Neuronal stem cell (in vitro differentiated cells): ENCODE measurements at regions not wholly inside any gene's neighbourhood (a gene's known extent, or its start where the extent isn't known, plus 50 kb on each side); places are given as distances from the start of the nearest gene placed in this dataset.
A peak's percentile ranks its signal among the peaks of the same experiment; 100 is the strongest.

Source experiments
- DNase-seq: peaks from one replicate; pipeline ENCODE4 v3.0.0-alpha.2; 2013; ENCODE audit warnings: low spot score
- H2AFZ ChIP-seq: one replicate; pipeline ENCODE4 v1.6.1; 2013; ENCODE audit warnings: mild to moderate bottlenecking, low read length, inconsistent platforms
- H2AK5ac ChIP-seq: 2 replicates; pipeline ENCODE4 v1.6.1; 2013; ENCODE audit warnings: low read depth, mild to moderate bottlenecking, inconsistent platforms, low read length, moderate library complexity, mixed read lengths
- H2BK120ac ChIP-seq: 2 replicates; pipeline ENCODE4 v1.6.1; 2013; ENCODE audit warnings: low read depth, mild to moderate bottlenecking, inconsistent platforms, low read length, moderate library complexity, mixed read lengths
- H2BK12ac ChIP-seq: one replicate; pipeline ENCODE4 v1.6.1; 2013; ENCODE audit warnings: low read length, inconsistent platforms
- H2BK15ac ChIP-seq: 2 replicates; pipeline ENCODE4 v1.6.1; 2013; ENCODE audit warnings: mild to moderate bottlenecking, low read length, inconsistent platforms, mixed read lengths
- H2BK5ac ChIP-seq: one replicate; pipeline ENCODE4 v1.6.1; 2013; ENCODE audit warnings: inconsistent platforms, mild to moderate bottlenecking, low read length, moderate library complexity
- H3K14ac ChIP-seq: one replicate; pipeline ENCODE4 v1.6.1; 2013; ENCODE audit warnings: low read length, inconsistent platforms
- H3K18ac ChIP-seq: 2 replicates; pipeline ENCODE4 v1.6.1; 2013; ENCODE audit warnings: low read length, inconsistent platforms
- H3K23ac ChIP-seq: 2 replicates; pipeline ENCODE4 v1.6.1; 2013; ENCODE audit warnings: low read depth, mild to moderate bottlenecking, mixed read lengths, low read length, inconsistent platforms; ENCODE audit not compliant: poor library complexity
- H3K27ac ChIP-seq: replicated peaks from 3 replicates; pipeline ENCODE4 v1.5.1; 2013; ENCODE audit warnings: low read length, inconsistent platforms
- H3K27me3 ChIP-seq, 3 experiments: 2 replicates each; pipeline ENCODE4 v1.6.1; 2013; ENCODE audit warnings: low read length in 3 of 3, mild to moderate bottlenecking in 2 of 3, inconsistent platforms in 1 of 3, low read depth in 1 of 3, mixed read lengths in 1 of 3, moderate library complexity in 1 of 3; ENCODE audit not compliant: control insufficient read depth in 3 of 3, insufficient read depth in 3 of 3
- H3K36me3 ChIP-seq, 2 donors: replicated peaks in 1 of 2; 2 replicates each; pipeline ENCODE4 v1.6.1; 2013; ENCODE audit warnings: low read length in 2 of 2; ENCODE audit not compliant: control insufficient read depth in 2 of 2, insufficient read depth in 2 of 2
- H3K4ac ChIP-seq: 2 replicates; pipeline ENCODE4 v1.6.1; 2013; ENCODE audit warnings: inconsistent platforms, mild to moderate bottlenecking, low read length, moderate library complexity
- H3K4me1 ChIP-seq, 2 donors: 1 replicate in 1 of 2; 2 replicates in 1 of 2; pipeline ENCODE4 v1.6.1; 2013; ENCODE audit warnings: low read length in 2 of 2, low read depth in 1 of 2; ENCODE audit not compliant: control insufficient read depth in 2 of 2, insufficient read depth in 1 of 2
- H3K4me2 ChIP-seq: one replicate; pipeline ENCODE4 v1.6.1; 2013; ENCODE audit warnings: mild to moderate bottlenecking, low read length, inconsistent platforms; ENCODE audit not compliant: insufficient read depth, poor library complexity, severe bottlenecking
- H3K4me3 ChIP-seq, 2 donors: 2 replicates each; pipeline ENCODE4 v1.5.1; 2013; ENCODE audit warnings: low read length in 2 of 2, mild to moderate bottlenecking in 2 of 2, inconsistent platforms in 1 of 2, moderate library complexity in 1 of 2
- H3K79me1 ChIP-seq: one replicate; pipeline ENCODE4 v1.6.1; 2013; ENCODE audit warnings: low read depth, mild to moderate bottlenecking, inconsistent platforms, low read length, moderate library complexity
- H3K9ac ChIP-seq: one replicate; pipeline ENCODE4 v1.6.1; 2013; ENCODE audit warnings: mild to moderate bottlenecking, low read depth, low read length, inconsistent platforms; ENCODE audit not compliant: poor library complexity
- H3K9me3 ChIP-seq, 2 donors: replicated peaks in 1 of 2; 2 replicates each; pipeline versions ENCODE3 to v1.6.1; 2013; ENCODE audit warnings: low read length in 2 of 2, mild to moderate bottlenecking in 2 of 2, inconsistent platforms in 1 of 2, low read depth in 1 of 2, mixed read lengths in 1 of 2, moderate library complexity in 1 of 2; ENCODE audit not compliant: control insufficient read depth in 2 of 2, insufficient read depth in 1 of 2
- H4K8ac ChIP-seq: one replicate; pipeline ENCODE4 v1.6.1; 2013; ENCODE audit warnings: low read depth, mild to moderate bottlenecking, inconsistent platforms, low read length, moderate library complexity
- H4K91ac ChIP-seq: one replicate; pipeline ENCODE4 v1.6.1; 2013; ENCODE audit warnings: low read length, low read depth, mild to moderate bottlenecking, inconsistent platforms; ENCODE audit not compliant: poor library complexity
- WGBS, 2 donors: extraction: QIAGEN DNeasy Blood & Tissue Kit; methylation state at CpG; one replicate each; pipeline ENCODE4 v1.1.7; 2013; ENCODE audit warnings: missing lambda C conversion rate in 2 of 2, mixed read lengths in 1 of 2; ENCODE audit not compliant: insufficient read length in 2 of 2, insufficient replicate concordance in 1 of 2; ENCODE audit errors: extremely low coverage in 2 of 2; 5-methylcytosine and 5-hydroxymethylcytosine counted together

DNA sequence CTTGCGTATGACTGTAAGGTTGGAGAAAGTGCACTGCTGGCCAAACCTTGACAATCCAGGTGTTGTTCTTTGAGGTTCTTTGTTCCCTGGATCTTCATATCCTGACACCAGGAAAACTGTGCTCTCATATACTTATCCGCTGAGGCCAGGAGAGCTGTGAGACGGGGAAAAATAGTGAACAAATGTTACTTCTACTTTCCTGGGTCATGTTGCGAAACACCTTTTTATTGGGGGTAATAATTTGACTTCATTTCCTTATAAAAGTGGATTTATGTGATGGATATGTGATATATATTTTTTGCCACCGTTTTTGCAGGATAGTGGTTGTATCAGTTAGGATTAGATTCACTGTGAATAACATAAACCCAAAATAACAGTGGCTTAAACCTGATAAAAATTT, 336.1 kb downstream of the OSR1 start:
- Histone ChIP-seq H2BK120ac (no peak overlapping the region), H3K36me3 (no peaks in the 10 kb centered on the region), H3K18ac (no peak overlapping the region), H3K4ac (no peak overlapping the region), H2BK5ac (no peak overlapping the region), H3K9ac (no peak overlapping the region), H3K9me3 (no peaks in the 10 kb centered on the region), H3K4me2 (no peak overlapping the region), H4K8ac (no peak overlapping the region), H2BK15ac (no peak overlapping the region), H3K27ac (no peak overlapping the region), H2AFZ (no peak overlapping the region), H3K14ac (no peak overlapping the region), H3K27me3 (no peaks in the 10 kb centered on the region), H2AK5ac (no peak overlapping the region), H3K79me1 (peaks cover 1% of the 10 kb centered on the region), H2BK12ac (no peak overlapping the region), H3K4me1 (peaks cover 5 to 15% of the 10 kb centered on the region in 2 donors), H4K91ac (no peak overlapping the region), H3K4me3 (no peak overlapping the region), H3K23ac (no peak overlapping the region)
- no CpG with 5 or more reads among the region's 5 CpGs for WGBS, 2 donors
- DNase-seq = no peak

DNA sequence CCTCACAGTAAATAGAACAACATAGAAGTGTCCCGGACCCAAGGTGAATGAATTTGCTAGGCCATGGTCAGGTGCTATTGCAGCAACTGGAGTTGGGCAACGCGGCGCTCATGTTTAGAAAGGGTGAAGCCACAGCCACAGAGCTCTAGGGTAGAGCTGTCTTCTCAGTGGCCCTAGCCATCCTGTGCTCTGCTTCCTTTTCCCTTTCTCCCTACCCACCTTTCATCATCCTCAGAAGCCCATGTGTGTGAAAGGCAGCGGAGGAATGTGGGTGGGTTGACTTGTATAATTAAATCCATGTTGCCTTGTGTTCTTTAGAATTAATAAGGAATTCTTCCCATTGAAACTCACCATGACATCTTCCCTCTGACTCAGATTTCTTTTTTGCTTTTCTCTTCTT, 336.7 kb downstream of the OSR1 start:
- Histone ChIP-seq H4K91ac (no peak overlapping the region), H3K4me1 (peaks cover 5 to 15% of the 10 kb centered on the region in 2 donors), H3K4me2 (no peak overlapping the region), H3K9ac (no peak overlapping the region), H2BK120ac (no peak overlapping the region), H3K14ac (no peak overlapping the region), H3K23ac (no peak overlapping the region), H2BK12ac (no peak overlapping the region), H3K4ac (no peak overlapping the region), H3K27me3 (no peaks in the 10 kb centered on the region), H2BK5ac (no peak overlapping the region), H3K18ac (no peak overlapping the region), H3K4me3 (no peak overlapping the region), H3K27ac (no peak overlapping the region), H2AK5ac (no peak overlapping the region), H3K36me3 (no peaks in the 10 kb centered on the region), H3K9me3 (no peaks in the 10 kb centered on the region), H4K8ac (no peak overlapping the region), H2BK15ac (no peak overlapping the region), H3K79me1 (peaks cover 1% of the 10 kb centered on the region), H2AFZ (peak overlapping the region; percentile 9)
- no CpG with 5 or more reads among the region's 5 CpGs for WGBS, 2 donors
- no peak for DNase-seq

DNA sequence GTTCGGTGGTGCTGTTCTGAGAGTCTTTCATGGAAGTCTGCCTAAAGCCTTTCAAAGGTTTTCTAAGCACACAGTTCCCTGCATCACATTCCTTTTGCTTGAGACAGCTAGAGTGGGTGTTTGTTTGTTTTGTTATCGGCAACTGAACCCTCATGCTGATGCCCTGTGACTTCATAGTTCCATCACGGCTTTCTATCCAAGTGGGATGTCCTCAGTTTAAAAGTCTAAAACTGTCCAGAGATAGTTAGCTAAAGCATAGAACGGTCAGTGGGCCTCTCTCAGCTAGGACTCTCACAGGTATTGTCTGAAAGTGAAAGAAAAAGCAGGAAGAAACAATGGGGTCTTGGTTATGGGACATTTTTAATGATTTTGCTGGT, 337.3 kb downstream of the OSR1 start:
- Histone ChIP-seq H3K9ac (no peak overlapping the region), H2AFZ (peak overlapping the region; percentile 47), H3K14ac (no peak overlapping the region), H3K9me3 (no peaks in the 10 kb centered on the region), H3K4ac (no peak overlapping the region), H3K4me3 (no peak overlapping the region), H2BK120ac (no peak overlapping the region), H2BK15ac (no peak overlapping the region), H3K18ac (no peak overlapping the region), H2AK5ac (no peak overlapping the region), H2BK5ac (no peak overlapping the region), H3K23ac (no peak overlapping the region), H4K91ac (no peak overlapping the region), H3K36me3 (no peaks in the 10 kb centered on the region), H2BK12ac (no peak overlapping the region), H3K4me2 (no peak overlapping the region), H3K27me3 (no peaks in the 10 kb centered on the region), H3K27ac (no peak overlapping the region), H3K79me1 (peaks cover 1% of the 10 kb centered on the region), H4K8ac (no peak overlapping the region), H3K4me1 (peaks cover 5 to 15% of the 10 kb centered on the region in 2 donors)
- peak; percentile 20 for DNase-seq
- WGBS, 2 donors = no CpG with 5 or more reads among the region's 4 CpGs

DNA sequence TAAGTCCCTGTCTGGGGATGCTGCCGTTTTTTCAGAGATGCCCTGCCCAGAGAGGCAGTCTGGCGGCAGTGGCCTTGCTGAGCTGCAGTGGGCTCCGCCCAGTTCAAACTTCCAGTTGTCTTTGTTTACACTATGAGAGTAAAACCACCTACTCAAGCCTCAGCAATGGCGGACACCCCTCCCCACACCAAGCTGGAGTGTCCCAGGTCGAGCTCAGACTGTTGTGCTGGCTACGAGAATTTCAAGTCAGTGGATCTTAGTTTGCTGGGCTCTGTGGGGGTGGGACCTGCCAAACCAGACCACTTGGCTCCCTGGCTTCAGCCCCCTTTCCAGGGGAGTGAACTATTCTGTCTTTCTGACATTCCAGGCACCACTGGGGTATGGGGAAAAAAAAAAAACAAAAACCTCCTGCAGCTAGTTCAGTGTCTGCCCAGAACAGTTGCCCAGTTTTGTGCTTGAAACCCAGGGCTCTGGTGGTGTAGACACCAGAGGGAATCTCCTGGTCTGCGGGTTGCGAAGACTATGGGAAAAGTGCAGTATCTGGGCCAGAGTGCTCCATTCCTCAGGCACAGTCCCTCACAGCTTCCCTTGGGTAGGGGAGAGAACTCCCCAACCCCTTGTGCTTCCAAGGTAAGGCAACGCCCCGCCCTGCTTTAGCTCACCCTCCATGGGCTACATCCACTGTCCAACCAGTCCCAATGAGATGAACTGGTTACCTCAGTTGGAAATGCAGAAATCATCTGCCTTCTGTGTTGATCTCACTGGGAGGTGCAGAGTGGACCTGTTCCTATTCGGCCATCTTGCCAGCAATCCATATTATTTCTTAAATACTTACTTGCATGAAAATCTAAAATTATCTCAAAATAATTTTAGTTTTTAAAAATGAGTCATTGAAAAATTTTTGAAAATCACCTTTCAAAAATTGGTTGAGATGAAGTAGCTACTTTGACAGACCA, 338.0 kb downstream of the OSR1 start:
- no CpG with 5 or more reads among the region's 11 CpGs for WGBS, 2 donors
- Histone ChIP-seq H3K27ac (peak overlapping the region; percentile 29), H3K14ac (no peak overlapping the region)

More for the DNA sequence above, 338.0 kb downstream of the OSR1 start:
- Histone ChIP-seq H2BK5ac (no peak overlapping the region), H2BK12ac (peak overlapping the region; percentile 22), H3K4ac (no peak overlapping the region), H3K18ac (peak overlapping the region; percentile 74), H3K27me3 (no peaks in the 10 kb centered on the region), H2BK15ac (no peak overlapping the region), H3K4me1 (peaks cover 5 to 15% of the 10 kb centered on the region in 2 donors), H3K36me3 (no peaks in the 10 kb centered on the region), H4K91ac (no peak overlapping the region), H3K79me1 (peaks cover 1% of the 10 kb centered on the region), H2AFZ (peak overlapping the region; percentile 47), H2BK120ac (no peak overlapping the region), H3K4me3 (no peak overlapping the region), H3K4me2 (peak overlapping the region; percentile 18), H3K9me3 (peaks cover 0 to 3% of the 10 kb centered on the region in 2 donors), H2AK5ac (peak overlapping the region; percentile 90), H3K9ac (peak overlapping the region; percentile 12), H4K8ac (no peak overlapping the region), H3K23ac (no peak overlapping the region)
- DNase-seq = no peak
